ENCODE measurements at regions not wholly inside any gene's neighbourhood (a gene's known extent, or its start where the extent isn't known, plus 50 kb on each side); places are given as distances from the start of the nearest gene placed in this dataset.

DNA sequence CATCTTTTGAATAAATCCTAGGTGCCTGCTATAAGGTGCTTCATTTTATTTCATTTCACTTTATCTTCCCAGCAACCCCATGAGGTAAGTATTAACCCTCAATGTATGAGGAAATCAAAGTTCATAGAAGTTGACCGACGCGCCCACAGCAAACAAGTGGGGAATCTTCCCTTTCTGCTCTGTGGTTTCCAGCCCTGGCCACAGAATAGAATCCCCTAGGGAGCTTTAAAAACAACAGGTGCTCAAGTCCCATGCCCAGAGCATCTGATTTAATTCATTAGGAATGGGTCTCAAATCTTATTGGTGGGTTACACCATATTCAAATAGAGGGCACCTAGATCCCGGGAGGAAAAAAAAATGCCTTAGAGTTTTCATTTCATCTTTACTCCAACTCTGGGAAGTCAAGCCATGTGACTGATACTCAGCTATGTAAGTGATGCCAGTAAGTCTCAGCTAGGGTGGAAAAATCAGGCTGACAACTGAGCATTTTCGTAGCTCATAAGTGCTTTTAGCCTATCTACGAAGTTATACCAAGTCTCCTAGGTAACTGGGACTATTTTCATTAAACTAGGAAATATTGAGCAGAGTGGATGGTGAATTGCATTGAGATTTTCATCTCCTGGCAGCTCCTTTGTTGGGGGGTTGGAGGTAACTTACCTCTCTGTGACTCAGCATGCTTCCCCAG is 353.4 kb upstream of the SLC30A5 start:
- H3K27ac Mint-ChIP-seq = no peak overlapping the region

GRCh38 chr5:68744206-68744605 is 349.6 kb upstream of the SLC30A5 start:
- H3K79me2 ChIP-seq (ENCODE audit: low read depth) = no peaks in the 10 kb centered on the region
- H3K36me3 Mint-ChIP-seq = no peaks in the 10 kb centered on the region
- TF ChIP-seq EZH2phosphoT487 (IDR thresholded peaks at IDR 0.05) = no peak
- TF ChIP-seq EZH2 (IDR thresholded peaks at IDR 0.05) = no peak
- TF ChIP-seq, protein P1, sequence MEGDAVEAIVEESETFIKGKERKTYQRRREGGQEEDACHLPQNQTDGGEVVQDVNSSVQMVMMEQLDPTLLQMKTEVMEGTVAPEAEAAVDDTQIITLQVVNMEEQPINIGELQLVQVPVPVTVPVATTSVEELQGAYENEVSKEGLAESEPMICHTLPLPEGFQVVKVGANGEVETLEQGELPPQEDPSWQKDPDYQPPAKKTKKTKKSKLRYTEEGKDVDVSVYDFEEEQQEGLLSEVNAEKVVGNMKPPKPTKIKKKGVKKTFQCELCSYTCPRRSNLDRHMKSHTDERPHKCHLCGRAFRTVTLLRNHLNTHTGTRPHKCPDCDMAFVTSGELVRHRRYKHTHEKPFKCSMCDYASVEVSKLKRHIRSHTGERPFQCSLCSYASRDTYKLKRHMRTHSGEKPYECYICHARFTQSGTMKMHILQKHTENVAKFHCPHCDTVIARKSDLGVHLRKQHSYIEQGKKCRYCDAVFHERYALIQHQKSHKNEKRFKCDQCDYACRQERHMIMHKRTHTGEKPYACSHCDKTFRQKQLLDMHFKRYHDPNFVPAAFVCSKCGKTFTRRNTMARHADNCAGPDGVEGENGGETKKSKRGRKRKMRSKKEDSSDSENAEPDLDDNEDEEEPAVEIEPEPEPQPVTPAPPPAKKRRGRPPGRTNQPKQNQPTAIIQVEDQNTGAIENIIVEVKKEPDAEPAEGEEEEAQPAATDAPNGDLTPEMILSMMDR (IDR thresholded peaks at IDR 0.05) = no peak

More for the DNA sequence above, 353.4 kb upstream of the SLC30A5 start:
- Histone ChIP-seq H3K9me3 (ENCODE audit: low read depth) (no peaks in the 10 kb centered on the region), H3K36me3 (no peaks in the 10 kb centered on the region), H2AFZ (replicated peaks) (no peak overlapping the region), H3K9ac (no peak overlapping the region), H3F3A (ENCODE audit: low read depth) (no peaks in the 10 kb centered on the region), H3K4me1 (peaks cover 3% of the 10 kb centered on the region), H4K20me1 (ENCODE audit: low read depth) (no peaks in the 10 kb centered on the region), H3K4me2 (no peak overlapping the region), H3K27ac (no peak overlapping the region), H3K27me3 (no peaks in the 10 kb centered on the region), H3K4me3 (no peak overlapping the region), H3K79me2 (ENCODE audit: low read depth) (no peaks in the 10 kb centered on the region)
- H3K4me1 Mint-ChIP-seq = peaks cover 8% of the 10 kb centered on the region
- peaks cover 5% of the 10 kb centered on the region for H3K9me3 Mint-ChIP-seq
- DNase-seq (ENCODE audit: low spot score) = no peak
- no peak overlapping the region for H3K4me3 Mint-ChIP-seq
- TF ChIP-seq, protein P1 (IDR thresholded peaks at IDR 0.05) = no peak
- no peak for TF ChIP-seq EZH2phosphoT487 (IDR thresholded peaks at IDR 0.05)
- TF ChIP-seq EZH2 (IDR thresholded peaks at IDR 0.05) = no peak
- H3K27me3 Mint-ChIP-seq (ENCODE audit: insufficient read depth, low read depth) = peaks cover 6% of the 10 kb centered on the region
- no peaks in the 10 kb centered on the region for H3K36me3 Mint-ChIP-seq

DNA sequence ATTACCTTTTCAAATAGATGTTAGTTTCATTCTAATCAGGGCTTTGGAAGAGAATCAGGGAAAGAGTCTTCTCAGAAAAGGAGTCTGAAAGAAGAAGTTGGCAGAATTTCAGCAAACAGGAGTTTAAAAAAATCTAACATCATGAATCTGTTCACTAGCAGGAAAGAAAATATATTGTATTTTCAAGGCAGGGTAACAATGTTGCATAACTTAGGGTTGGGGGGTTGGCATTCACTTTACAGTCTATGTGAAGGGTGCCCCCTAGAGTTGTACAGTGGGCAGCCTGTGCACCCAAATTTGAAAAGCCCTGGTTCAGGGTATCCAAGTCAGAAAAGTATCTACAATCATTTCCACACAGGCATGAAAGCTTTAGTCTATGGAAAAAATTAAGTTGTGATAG is 348.4 kb upstream of the SLC30A5 start:
- no peak overlapping the region for H3K27ac Mint-ChIP-seq
- H3F3A ChIP-seq (ENCODE audit: low read depth) = no peaks in the 10 kb centered on the region
- no peaks in the 10 kb centered on the region for H4K20me1 ChIP-seq (ENCODE audit: low read depth)
- TF ChIP-seq, protein P1 (IDR thresholded peaks at IDR 0.05) = peak; percentile 39
- TF ChIP-seq EZH2phosphoT487 (IDR thresholded peaks at IDR 0.05) = no peak
- H3K27ac ChIP-seq = no peak overlapping the region
- H3K36me3 Mint-ChIP-seq = no peaks in the 10 kb centered on the region
- H2AFZ ChIP-seq (replicated peaks) = no peak overlapping the region
- no peak for DNase-seq (ENCODE audit: low spot score)
- H3K9ac ChIP-seq = no peak overlapping the region
- H3K4me1 ChIP-seq = peaks cover 16% of the 10 kb centered on the region
- no peaks in the 10 kb centered on the region for H3K36me3 ChIP-seq
- no peak overlapping the region for H3K4me3 ChIP-seq
- H3K4me3 Mint-ChIP-seq = no peak overlapping the region
- H3K4me2 ChIP-seq = peak overlapping the region; percentile 38
- H3K9me3 Mint-ChIP-seq = peaks cover 5% of the 10 kb centered on the region
- H3K4me1 Mint-ChIP-seq = peaks cover 24% of the 10 kb centered on the region
- H3K79me2 ChIP-seq (ENCODE audit: low read depth) = no peaks in the 10 kb centered on the region
- H3K27me3 Mint-ChIP-seq (ENCODE audit: insufficient read depth, low read depth) = peaks cover 8% of the 10 kb centered on the region
- no peaks in the 10 kb centered on the region for H3K9me3 ChIP-seq (ENCODE audit: low read depth)
- no peaks in the 10 kb centered on the region for H3K27me3 ChIP-seq

More at GRCh38 chr5:68744206-68744605, 349.6 kb upstream of the SLC30A5 start:
- Histone ChIP-seq H3K27ac (no peak overlapping the region), H2AFZ (replicated peaks) (no peak overlapping the region), H3K4me3 (no peak overlapping the region), H3K9me3 (ENCODE audit: low read depth) (no peaks in the 10 kb centered on the region), H3K36me3 (no peaks in the 10 kb centered on the region), H3K4me1 (peaks cover 16% of the 10 kb centered on the region), H3K9ac (no peak overlapping the region), H4K20me1 (ENCODE audit: low read depth) (no peaks in the 10 kb centered on the region), H3K4me2 (no peak overlapping the region), H3F3A (ENCODE audit: low read depth) (no peaks in the 10 kb centered on the region), H3K27me3 (no peaks in the 10 kb centered on the region)
- Mint-ChIP-seq H3K27ac (no peak overlapping the region), H3K27me3 (ENCODE audit: insufficient read depth, low read depth) (peaks cover 6% of the 10 kb centered on the region), H3K9me3 (peaks cover 5% of the 10 kb centered on the region), H3K4me1 (peaks cover 24% of the 10 kb centered on the region), H3K4me3 (no peak overlapping the region)
- no peak for DNase-seq (ENCODE audit: low spot score)

All from neural progenitor cell (in vitro differentiated cells).